ENCODE measurements at regions not wholly inside any gene's neighbourhood (a gene's known extent, or its start where the extent isn't known, plus 50 kb on each side); places are given as distances from the start of the nearest gene placed in this dataset.
A peak's percentile ranks its signal among the peaks of the same experiment; 100 is the strongest.

GRCh38 chrX:22674932-22675331, 324.8 kb upstream of the DDX53 start:
- Histone ChIP-seq H3K79me2 (no peaks in the 10 kb centered on the region), H3K36me3 (ENCODE audit: control insufficient read depth, insufficient read depth, low read length) (no peaks in the 10 kb centered on the region), H3K27ac (peak overlapping the region; percentile 78), H3K4me2 (ENCODE audit: low read length) (peak overlapping the region; percentile 26), H3K9ac (no peak overlapping the region), H2AFZ (no peak overlapping the region), H3K4me3 (ENCODE audit: low read depth, low read length) (peak overlapping the region; percentile 5), H3K27me3 (ENCODE audit: control insufficient read depth, insufficient read depth, low read length) (no peaks in the 10 kb centered on the region), H3K9me3 (ENCODE audit: control insufficient read depth, low read length) (no peaks in the 10 kb centered on the region), H3K4me1 (peaks cover 8% of the 10 kb centered on the region)
- no peak for TF ChIP-seq CTCF (IDR thresholded peaks at IDR 0.05)

- H3K36me3 ChIP-seq (ENCODE audit: control insufficient read depth, insufficient read depth, low read length) = no peaks in the 10 kb centered on the region
- H3K9me3 ChIP-seq (ENCODE audit: control insufficient read depth, low read length) = no peaks in the 10 kb centered on the region
- H3K27ac ChIP-seq = peak overlapping the region; percentile 42
- no peak overlapping the region for H3K9ac ChIP-seq
- H3K4me2 ChIP-seq (ENCODE audit: low read length) = no peak overlapping the region
- no peaks in the 10 kb centered on the region for H3K27me3 ChIP-seq (ENCODE audit: control insufficient read depth, insufficient read depth, low read length)
- peak overlapping the region; percentile 60 for H2AFZ ChIP-seq
- no peak overlapping the region for H3K4me3 ChIP-seq (ENCODE audit: low read depth, low read length)
- no peak for TF ChIP-seq CTCF (IDR thresholded peaks at IDR 0.05)
- H3K4me1 ChIP-seq = no peaks in the 10 kb centered on the region
- no peaks in the 10 kb centered on the region for H3K79me2 ChIP-seq
Observed at GRCh38 chrX:22686138-22686541, 313.6 kb upstream of the DDX53 start.

- H3K79me2 ChIP-seq = no peaks in the 10 kb centered on the region
- no peak for TF ChIP-seq CTCF (IDR thresholded peaks at IDR 0.05)
- no peaks in the 10 kb centered on the region for H3K36me3 ChIP-seq (ENCODE audit: control insufficient read depth, insufficient read depth, low read length)
- H3K4me1 ChIP-seq = no peaks in the 10 kb centered on the region
- H3K27me3 ChIP-seq (ENCODE audit: control insufficient read depth, insufficient read depth, low read length) = no peaks in the 10 kb centered on the region
- H3K4me2 ChIP-seq (ENCODE audit: low read length) = no peak overlapping the region
- no peak overlapping the region for H3K27ac ChIP-seq
- no peak overlapping the region for H3K9ac ChIP-seq
- no peak overlapping the region for H3K4me3 ChIP-seq (ENCODE audit: low read depth, low read length)
- no peak overlapping the region for H2AFZ ChIP-seq
- H3K9me3 ChIP-seq (ENCODE audit: control insufficient read depth, low read length) = no peaks in the 10 kb centered on the region
Observed at GRCh38 chrX:22689290-22689689, 310.5 kb upstream of the DDX53 start.

- no peaks in the 10 kb centered on the region for H3K36me3 ChIP-seq (ENCODE audit: control insufficient read depth, insufficient read depth, low read length)
- H3K4me3 ChIP-seq (ENCODE audit: low read depth, low read length) = no peak overlapping the region
- H3K4me1 ChIP-seq = no peaks in the 10 kb centered on the region
- no peak overlapping the region for H3K27ac ChIP-seq
- no peaks in the 10 kb centered on the region for H3K27me3 ChIP-seq (ENCODE audit: control insufficient read depth, insufficient read depth, low read length)
- no peaks in the 10 kb centered on the region for H3K79me2 ChIP-seq
- H3K9ac ChIP-seq = no peak overlapping the region
- TF ChIP-seq CTCF (IDR thresholded peaks at IDR 0.05) = no peak
- no peak overlapping the region for H2AFZ ChIP-seq
- no peak overlapping the region for H3K4me2 ChIP-seq (ENCODE audit: low read length)
- no peaks in the 10 kb centered on the region for H3K9me3 ChIP-seq (ENCODE audit: control insufficient read depth, low read length)
Observed at GRCh38 chrX:22690116-22690515, 309.6 kb upstream of the DDX53 start.

- Histone ChIP-seq H3K4me2 (ENCODE audit: low read length) (no peak overlapping the region), H3K36me3 (ENCODE audit: control insufficient read depth, insufficient read depth, low read length) (no peaks in the 10 kb centered on the region), H3K27ac (no peak overlapping the region), H2AFZ (no peak overlapping the region), H3K4me1 (no peaks in the 10 kb centered on the region), H3K79me2 (no peaks in the 10 kb centered on the region), H3K9me3 (ENCODE audit: control insufficient read depth, low read length) (no peaks in the 10 kb centered on the region), H3K27me3 (ENCODE audit: control insufficient read depth, insufficient read depth, low read length) (no peaks in the 10 kb centered on the region), H3K9ac (no peak overlapping the region), H3K4me3 (ENCODE audit: low read depth, low read length) (no peak overlapping the region)
- TF ChIP-seq CTCF (IDR thresholded peaks at IDR 0.05) = no peak
Observed at GRCh38 chrX:22691966-22692565, 307.7 kb upstream of the DDX53 start.
